OCI-LY7 (cell line): ENCODE measurements at regions not wholly inside any gene's neighbourhood (a gene's known extent, or its start where the extent isn't known, plus 50 kb on each side); places are given as distances from the start of the nearest gene placed in this dataset.

ENCODE experiments used
- BruUV-seq: library from RNA; stranded (reverse); fragments of 400-500 nt; replicated peaks from 2 replicates; lab custom pipeline; 2021; lab: Mats Ljungman, UMichigan
- CTCF ChIA-PET: fragments of 300-600 bp; sonication (Branson Sonifier 250); formaldehyde crosslinking; loops from one replicate; lab custom pipeline; 2022; ENCODE audit warnings: antibody characterized with exemption; ENCODE audit not compliant: unreplicated experiment; lab: Charles Lee
- POLR2A ChIA-PET: fragments of 300-600 bp; sonication (Branson Sonifier 250); formaldehyde crosslinking; loops from one replicate; lab custom pipeline; 2022; ENCODE audit warnings: antibody characterized with exemption; lab: Charles Lee
- DNase-seq: peaks from one replicate; pipeline ENCODE4 v3.0.0-alpha.2; 2015; ENCODE audit warnings: low spot score
- H2AFZ ChIP-seq: fragments of 200-600 bp; sonication (generic), shearing (Covaris generic); 2 replicates; pipeline ENCODE4 v1.6.1; 2014; ENCODE audit warnings: mild to moderate bottlenecking, antibody characterized with exemption, low read length, moderate library complexity
- H3K27ac ChIP-seq: fragments of 200-600 bp; sonication (generic); 2 replicates; pipeline ENCODE4 v1.5.1; 2014; ENCODE audit warnings: mixed run types, low read depth, mild to moderate bottlenecking, moderate library complexity, low read length, inconsistent platforms; ENCODE audit not compliant: poor library complexity, severe bottlenecking
- H3K36me3 ChIP-seq: fragments of 200-600 bp; sonication (generic); 2 replicates; pipeline ENCODE4 v1.6.1; 2014; ENCODE audit warnings: mild to moderate bottlenecking, antibody characterized with exemption, low read length, moderate library complexity, mixed read lengths; ENCODE audit not compliant: insufficient read depth
- H3K4me1 ChIP-seq: fragments of 200-600 bp; sonication (generic); 2 replicates; pipeline ENCODE4 v1.5.1; 2014; ENCODE audit warnings: mild to moderate bottlenecking, low read length; ENCODE audit not compliant: insufficient read depth, poor library complexity, severe bottlenecking
- H3K4me2 ChIP-seq: fragments of 200-600 bp; sonication (generic); 2 replicates; pipeline ENCODE4 v1.6.1; 2014; ENCODE audit warnings: mild to moderate bottlenecking, low read length
- H3K4me3 ChIP-seq: fragments of 200-600 bp; sonication (generic); 2 replicates; pipeline ENCODE4 v1.5.1; 2014; ENCODE audit warnings: mild to moderate bottlenecking, low read depth, low read length; ENCODE audit not compliant: poor library complexity, severe bottlenecking
- H3K79me2 ChIP-seq: fragments of 200-600 bp; sonication (generic); 2 replicates; pipeline ENCODE4 v1.6.1; 2016; ENCODE audit warnings: low read depth, mild to moderate bottlenecking, low read length, moderate library complexity, mixed read lengths; ENCODE audit not compliant: insufficient read depth
- H3K9me2 ChIP-seq: fragments of 200-600 bp; sonication (generic); 2 replicates; pipeline ENCODE4 v1.6.1; 2016; ENCODE audit warnings: mild to moderate bottlenecking, low read length, mixed read lengths; ENCODE audit not compliant: insufficient read depth
- H3K9me3 ChIP-seq: fragments of 200-600 bp; sonication (generic); 2 replicates; pipeline ENCODE4 v1.6.1; 2014; ENCODE audit warnings: mild to moderate bottlenecking, mixed run types, low read length, mixed read lengths
- H4K20me1 ChIP-seq: fragments of 200-600 bp; sonication (generic); 2 replicates; pipeline ENCODE4 v1.6.1; 2014; ENCODE audit warnings: mild to moderate bottlenecking, antibody characterized with exemption, low read length, moderate library complexity, mixed read lengths; ENCODE audit not compliant: insufficient read depth
- EZH2phosphoT487 ChIP-seq: fragments of 200-600 bp; sonication (generic); IDR thresholded peaks from 2 replicates; pipeline ENCODE4 v1.6.1; 2018; ENCODE audit warnings: low read depth, borderline replicate concordance, mild to moderate bottlenecking, mixed run types, antibody characterized with exemption, low read length, moderate library complexity, mixed read lengths
- intact Hi-C: fragments of 100-400 bp; cut with micrococcal nuclease; formaldehyde crosslinking; loops from one replicate; pipeline ENCODE4 v1.10.0; 2022; ENCODE audit not compliant: unreplicated experiment
- TF ChIP-seq, protein P1 (sequence below): fragments of 200-600 bp; sonication (generic); conservative IDR thresholded peaks from 2 replicates; pipeline ENCODE4 v1.5.1; 2014; ENCODE audit warnings: mild to moderate bottlenecking, antibody characterized with exemption, low read length, moderate library complexity, mixed read lengths

GRCh38 chr4:132818091-132818490, 331.0 kb upstream of the PCDH10 start:
- no peaks in the 10 kb centered on the region for H4K20me1 ChIP-seq
- no peaks in the 10 kb centered on the region for H3K9me3 ChIP-seq
- TF ChIP-seq, protein P1, sequence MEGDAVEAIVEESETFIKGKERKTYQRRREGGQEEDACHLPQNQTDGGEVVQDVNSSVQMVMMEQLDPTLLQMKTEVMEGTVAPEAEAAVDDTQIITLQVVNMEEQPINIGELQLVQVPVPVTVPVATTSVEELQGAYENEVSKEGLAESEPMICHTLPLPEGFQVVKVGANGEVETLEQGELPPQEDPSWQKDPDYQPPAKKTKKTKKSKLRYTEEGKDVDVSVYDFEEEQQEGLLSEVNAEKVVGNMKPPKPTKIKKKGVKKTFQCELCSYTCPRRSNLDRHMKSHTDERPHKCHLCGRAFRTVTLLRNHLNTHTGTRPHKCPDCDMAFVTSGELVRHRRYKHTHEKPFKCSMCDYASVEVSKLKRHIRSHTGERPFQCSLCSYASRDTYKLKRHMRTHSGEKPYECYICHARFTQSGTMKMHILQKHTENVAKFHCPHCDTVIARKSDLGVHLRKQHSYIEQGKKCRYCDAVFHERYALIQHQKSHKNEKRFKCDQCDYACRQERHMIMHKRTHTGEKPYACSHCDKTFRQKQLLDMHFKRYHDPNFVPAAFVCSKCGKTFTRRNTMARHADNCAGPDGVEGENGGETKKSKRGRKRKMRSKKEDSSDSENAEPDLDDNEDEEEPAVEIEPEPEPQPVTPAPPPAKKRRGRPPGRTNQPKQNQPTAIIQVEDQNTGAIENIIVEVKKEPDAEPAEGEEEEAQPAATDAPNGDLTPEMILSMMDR, result peak; percentile 37; the same call in 1 of the 2 replicates
- TF ChIP-seq EZH2phosphoT487, result no peak
- H3K4me3 ChIP-seq, result no peak overlapping the region
- H3K79me2 ChIP-seq, result no peaks in the 10 kb centered on the region
- no peaks in the 10 kb centered on the region for H3K4me1 ChIP-seq
- no peak overlapping the region for H3K4me2 ChIP-seq
- intact Hi-C loops, result no loop called here
- H3K36me3 ChIP-seq, result no peaks in the 10 kb centered on the region
- no peak overlapping the region for H3K27ac ChIP-seq
- DNase-seq, result no peak
- H2AFZ ChIP-seq, result no peak overlapping the region
- ChIA-PET POLR2A (no interaction called here), CTCF (no interaction called here)
- BruUV-seq, result no TSS peak
- H3K9me2 ChIP-seq, result no peaks in the 10 kb centered on the region

GRCh38 chr4:132823419-132823818, 325.7 kb upstream of the PCDH10 start:
- H3K79me2 ChIP-seq, result no peaks in the 10 kb centered on the region
- H3K9me2 ChIP-seq, result no peaks in the 10 kb centered on the region
- H4K20me1 ChIP-seq, result no peaks in the 10 kb centered on the region
- DNase-seq, result no peak
- no peaks in the 10 kb centered on the region for H3K4me1 ChIP-seq
- H3K9me3 ChIP-seq, result no peaks in the 10 kb centered on the region
- no peak overlapping the region for H3K27ac ChIP-seq
- TF ChIP-seq, protein P1, result no peak
- no peak for TF ChIP-seq EZH2phosphoT487
- intact Hi-C loops, result no loop called here
- H2AFZ ChIP-seq, result no peak overlapping the region
- ChIA-PET POLR2A (interaction anchor here (0.5 to 0.6 kb wide), 2 partner anchors 171 to 962 kb away, joined by 5 read pairs; no protein-coding TSS in a partner anchor), CTCF (no interaction called here)
- no peaks in the 10 kb centered on the region for H3K36me3 ChIP-seq
- no peak overlapping the region for H3K4me2 ChIP-seq
- BruUV-seq, result no TSS peak
- H3K4me3 ChIP-seq, result no peak overlapping the region

DNA sequence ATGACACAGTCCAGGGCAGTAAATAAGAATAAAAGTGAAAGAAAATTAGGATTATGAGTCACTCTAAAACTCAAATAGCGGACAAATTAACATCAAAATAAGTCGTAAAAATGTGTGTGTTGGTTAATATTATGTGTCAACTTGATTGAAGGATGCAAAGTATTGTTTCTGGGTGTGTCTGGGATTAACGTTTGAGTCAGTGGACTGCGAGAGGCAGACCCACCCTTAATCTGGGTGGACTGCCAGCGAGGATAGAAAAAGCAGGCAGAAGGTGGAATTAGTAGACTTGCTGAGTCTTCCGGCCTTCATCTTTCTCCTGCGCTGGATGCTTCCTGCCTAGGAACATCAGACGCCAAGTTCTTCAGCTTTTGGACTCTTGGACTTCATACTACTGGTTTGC, 324.3 kb upstream of the PCDH10 start:
- no peaks in the 10 kb centered on the region for H3K9me2 ChIP-seq
- intact Hi-C loops, result no loop called here
- no peak overlapping the region for H2AFZ ChIP-seq
- H3K4me3 ChIP-seq, result no peak overlapping the region
- no peaks in the 10 kb centered on the region for H3K36me3 ChIP-seq
- ChIA-PET CTCF (no interaction called here), POLR2A (interaction anchor here (0.6 to 1.1 kb wide), 2 partner anchors 18 to 83 kb away, joined by 3 to 4 read pairs; no protein-coding TSS in a partner anchor)
- no peak overlapping the region for H3K27ac ChIP-seq
- no peak overlapping the region for H3K4me2 ChIP-seq
- DNase-seq, result no peak
- no TSS peak for BruUV-seq
- no peak for TF ChIP-seq EZH2phosphoT487
- TF ChIP-seq, protein P1, result no peak
- H3K4me1 ChIP-seq, result no peaks in the 10 kb centered on the region
- no peaks in the 10 kb centered on the region for H3K9me3 ChIP-seq
- no peaks in the 10 kb centered on the region for H3K79me2 ChIP-seq
- no peaks in the 10 kb centered on the region for H4K20me1 ChIP-seq
